ENCODE measurements at regions not wholly inside any gene's neighbourhood (a gene's known extent, or its start where the extent isn't known, plus 50 kb on each side); places are given as distances from the start of the nearest gene placed in this dataset.

DNA sequence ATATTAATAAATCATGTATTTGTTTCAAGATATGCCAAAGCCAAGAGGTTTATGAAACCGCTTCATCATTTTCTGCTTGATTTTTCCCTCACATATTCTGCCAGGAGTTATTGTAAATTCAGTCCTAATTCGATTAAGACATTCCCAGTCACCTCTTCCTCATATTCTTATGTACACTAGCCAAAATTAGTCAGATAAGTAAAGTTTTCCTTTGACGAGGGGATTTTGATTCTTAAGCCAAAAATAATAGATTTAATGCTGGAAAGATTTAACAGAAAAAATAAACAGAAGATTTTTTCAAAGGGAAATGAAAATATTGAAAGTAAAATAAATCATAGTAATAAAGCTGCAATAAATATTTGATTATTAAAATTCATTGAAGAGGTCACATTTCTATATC is 51.0 kb upstream of the VEGFC start:
- no peak overlapping the region for H3K4me3 ChIP-seq (ENCODE audit: low read length)
- H3K4me2 ChIP-seq (ENCODE audit: low read length), result no peak overlapping the region
- H3K79me2 ChIP-seq (ENCODE audit: low read length), result no peaks in the 10 kb centered on the region
- H3K27me3 ChIP-seq (ENCODE audit: low read depth, low read length), result no peaks in the 10 kb centered on the region
- H3K4me1 ChIP-seq (ENCODE audit: low read length), result peaks cover 5% of the 10 kb centered on the region; the same call in 1 of the 2 replicates
- no peak overlapping the region for H3K27ac ChIP-seq (ENCODE audit: low read length)
- no peaks in the 10 kb centered on the region for H3K36me3 ChIP-seq (replicated peaks; ENCODE audit: low read depth, low read length)
- no peak overlapping the region for H3K9ac ChIP-seq (ENCODE audit: low read length)
- no peak overlapping the region for H2AFZ ChIP-seq (ENCODE audit: low read depth, low read length)
- TF ChIP-seq EZH2phosphoT487 (IDR thresholded peaks at IDR 0.05; ENCODE audit: low read depth), result no peak
- TF ChIP-seq, protein P1, sequence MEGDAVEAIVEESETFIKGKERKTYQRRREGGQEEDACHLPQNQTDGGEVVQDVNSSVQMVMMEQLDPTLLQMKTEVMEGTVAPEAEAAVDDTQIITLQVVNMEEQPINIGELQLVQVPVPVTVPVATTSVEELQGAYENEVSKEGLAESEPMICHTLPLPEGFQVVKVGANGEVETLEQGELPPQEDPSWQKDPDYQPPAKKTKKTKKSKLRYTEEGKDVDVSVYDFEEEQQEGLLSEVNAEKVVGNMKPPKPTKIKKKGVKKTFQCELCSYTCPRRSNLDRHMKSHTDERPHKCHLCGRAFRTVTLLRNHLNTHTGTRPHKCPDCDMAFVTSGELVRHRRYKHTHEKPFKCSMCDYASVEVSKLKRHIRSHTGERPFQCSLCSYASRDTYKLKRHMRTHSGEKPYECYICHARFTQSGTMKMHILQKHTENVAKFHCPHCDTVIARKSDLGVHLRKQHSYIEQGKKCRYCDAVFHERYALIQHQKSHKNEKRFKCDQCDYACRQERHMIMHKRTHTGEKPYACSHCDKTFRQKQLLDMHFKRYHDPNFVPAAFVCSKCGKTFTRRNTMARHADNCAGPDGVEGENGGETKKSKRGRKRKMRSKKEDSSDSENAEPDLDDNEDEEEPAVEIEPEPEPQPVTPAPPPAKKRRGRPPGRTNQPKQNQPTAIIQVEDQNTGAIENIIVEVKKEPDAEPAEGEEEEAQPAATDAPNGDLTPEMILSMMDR (IDR thresholded peaks at IDR 0.05; ENCODE audit: low read depth, low read length), result no peak
- H4K20me1 ChIP-seq (ENCODE audit: insufficient read depth, low read length), result no peaks in the 10 kb centered on the region
- no peaks in the 10 kb centered on the region for H3K9me3 ChIP-seq (ENCODE audit: insufficient read depth, low read length)

- no peak overlapping the region for H3K27ac ChIP-seq (ENCODE audit: low read length)
- peaks cover 5% of the 10 kb centered on the region; the same call in 1 of the 2 replicates for H3K4me1 ChIP-seq (ENCODE audit: low read length)
- H3K9ac ChIP-seq (ENCODE audit: low read length), result no peak overlapping the region
- H2AFZ ChIP-seq (ENCODE audit: low read depth, low read length), result no peak overlapping the region
- no peaks in the 10 kb centered on the region for H3K79me2 ChIP-seq (ENCODE audit: low read length)
- no peaks in the 10 kb centered on the region for H3K27me3 ChIP-seq (ENCODE audit: low read depth, low read length)
- no peaks in the 10 kb centered on the region for H3K36me3 ChIP-seq (replicated peaks; ENCODE audit: low read depth, low read length)
- TF ChIP-seq, protein P1 (IDR thresholded peaks at IDR 0.05; ENCODE audit: low read depth, low read length), result no peak
- H4K20me1 ChIP-seq (ENCODE audit: insufficient read depth, low read length), result no peaks in the 10 kb centered on the region
- no peak overlapping the region for H3K4me3 ChIP-seq (ENCODE audit: low read length)
- H3K4me2 ChIP-seq (ENCODE audit: low read length), result no peak overlapping the region
- no peaks in the 10 kb centered on the region for H3K9me3 ChIP-seq (ENCODE audit: insufficient read depth, low read length)
Measured at GRCh38 chr4:176844448-176844847, 51.7 kb upstream of the VEGFC start.

- H3K4me3 ChIP-seq (ENCODE audit: low read length), result no peak overlapping the region
- no peak overlapping the region for H2AFZ ChIP-seq (ENCODE audit: low read depth, low read length)
- H4K20me1 ChIP-seq (ENCODE audit: insufficient read depth, low read length), result no peaks in the 10 kb centered on the region
- H3K9me3 ChIP-seq (ENCODE audit: insufficient read depth, low read length), result no peaks in the 10 kb centered on the region
- H3K27me3 ChIP-seq (ENCODE audit: low read depth, low read length), result no peaks in the 10 kb centered on the region
- no peaks in the 10 kb centered on the region for H3K36me3 ChIP-seq (replicated peaks; ENCODE audit: low read depth, low read length)
- no peak overlapping the region for H3K9ac ChIP-seq (ENCODE audit: low read length)
- TF ChIP-seq EZH2phosphoT487 (IDR thresholded peaks at IDR 0.05; ENCODE audit: low read depth), result no peak
- TF ChIP-seq, protein P1 (IDR thresholded peaks at IDR 0.05; ENCODE audit: low read depth, low read length), result no peak
- H3K27ac ChIP-seq (ENCODE audit: low read length), result no peak overlapping the region
- no peaks in the 10 kb centered on the region for H3K4me1 ChIP-seq (ENCODE audit: low read length)
- no peak overlapping the region for H3K4me2 ChIP-seq (ENCODE audit: low read length)
- H3K79me2 ChIP-seq (ENCODE audit: low read length), result no peaks in the 10 kb centered on the region
Measured at GRCh38 chr4:176845636-176846035, 52.9 kb upstream of the VEGFC start.

- no peak overlapping the region for H3K27ac ChIP-seq (ENCODE audit: low read length)
- no peaks in the 10 kb centered on the region for H3K9me3 ChIP-seq (ENCODE audit: insufficient read depth, low read length)
- no peak overlapping the region for H3K4me2 ChIP-seq (ENCODE audit: low read length)
- no peaks in the 10 kb centered on the region for H3K27me3 ChIP-seq (ENCODE audit: low read depth, low read length)
- H2AFZ ChIP-seq (ENCODE audit: low read depth, low read length), result no peak overlapping the region
- H3K4me3 ChIP-seq (ENCODE audit: low read length), result no peak overlapping the region
- no peaks in the 10 kb centered on the region for H3K36me3 ChIP-seq (replicated peaks; ENCODE audit: low read depth, low read length)
- H3K79me2 ChIP-seq (ENCODE audit: low read length), result no peaks in the 10 kb centered on the region
- TF ChIP-seq, protein P1 (IDR thresholded peaks at IDR 0.05; ENCODE audit: low read depth, low read length), result no peak
- no peak for TF ChIP-seq EZH2phosphoT487 (IDR thresholded peaks at IDR 0.05; ENCODE audit: low read depth)
- H4K20me1 ChIP-seq (ENCODE audit: insufficient read depth, low read length), result no peaks in the 10 kb centered on the region
- no peak overlapping the region for H3K9ac ChIP-seq (ENCODE audit: low read length)
- no peaks in the 10 kb centered on the region for H3K4me1 ChIP-seq (ENCODE audit: low read length)
Measured at GRCh38 chr4:176849076-176849475, 56.4 kb upstream of the VEGFC start.
